ENCODE measurements at regions not wholly inside any gene's neighbourhood (a gene's known extent, or its start where the extent isn't known, plus 50 kb on each side); places are given as distances from the start of the nearest gene placed in this dataset.

DNA sequence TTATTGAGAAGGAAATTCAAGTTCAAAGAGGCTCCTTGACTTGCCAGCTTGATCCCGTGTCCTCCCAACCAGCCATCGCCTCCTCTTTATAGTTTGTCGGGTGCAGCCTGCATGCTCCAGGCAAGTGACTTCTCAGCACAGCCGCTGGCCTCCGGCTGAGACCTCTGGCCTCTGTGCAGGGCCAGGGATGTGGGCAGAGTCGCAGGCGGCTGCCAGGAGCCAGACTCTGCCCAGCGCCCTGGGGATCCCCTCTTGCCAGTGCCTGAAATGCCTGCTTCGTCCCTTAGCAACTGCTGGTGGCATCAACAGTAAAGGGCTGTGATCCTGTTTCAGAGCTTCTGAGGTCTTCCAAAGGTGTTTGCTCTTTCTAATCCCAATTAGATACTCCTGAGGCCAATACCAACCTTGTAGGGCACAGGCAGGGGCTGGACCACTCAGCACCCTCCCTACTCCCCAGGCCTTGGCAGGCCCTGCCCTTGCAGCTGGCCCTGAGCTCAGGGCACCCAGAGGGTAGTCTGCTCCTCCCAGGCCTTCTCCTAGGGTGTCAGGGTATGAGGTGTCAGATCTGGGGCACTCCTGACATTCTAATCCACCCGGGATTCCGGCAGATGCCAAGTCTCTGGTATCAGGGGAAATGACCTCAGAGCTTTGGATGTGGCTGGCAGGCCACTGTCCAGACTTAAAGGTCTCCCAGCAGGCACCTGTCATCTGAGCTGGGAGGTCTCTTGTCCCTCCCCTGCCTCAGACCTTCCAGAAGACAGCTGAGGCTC is 68.0 kb upstream of the SIAH1 start:
- no peak for ATAC-seq
- Histone ChIP-seq H3K4me1 (no peaks in the 10 kb centered on the region), H3K27me3 (no peaks in the 10 kb centered on the region), H3K4me3 (no peak overlapping the region), H3K9me3 (no peaks in the 10 kb centered on the region), H3K27ac (no peak overlapping the region), H3K36me3 (no peaks in the 10 kb centered on the region)
- WGBS, 2 donors (ENCODE audit: low coverage in 1 of 2) = 57% methylated on average over 1 of the region's 11 CpGs; no CpG with 5 or more reads in 1 of the 2 donors
- TF ChIP-seq POLR2AphosphoS5 (IDR thresholded peaks at IDR 0.05) (no peak), EP300 (IDR thresholded peaks at IDR 0.05) (no peak), POLR2A (IDR thresholded peaks at IDR 0.05) (no peak)
- TF ChIP-seq, protein P1, sequence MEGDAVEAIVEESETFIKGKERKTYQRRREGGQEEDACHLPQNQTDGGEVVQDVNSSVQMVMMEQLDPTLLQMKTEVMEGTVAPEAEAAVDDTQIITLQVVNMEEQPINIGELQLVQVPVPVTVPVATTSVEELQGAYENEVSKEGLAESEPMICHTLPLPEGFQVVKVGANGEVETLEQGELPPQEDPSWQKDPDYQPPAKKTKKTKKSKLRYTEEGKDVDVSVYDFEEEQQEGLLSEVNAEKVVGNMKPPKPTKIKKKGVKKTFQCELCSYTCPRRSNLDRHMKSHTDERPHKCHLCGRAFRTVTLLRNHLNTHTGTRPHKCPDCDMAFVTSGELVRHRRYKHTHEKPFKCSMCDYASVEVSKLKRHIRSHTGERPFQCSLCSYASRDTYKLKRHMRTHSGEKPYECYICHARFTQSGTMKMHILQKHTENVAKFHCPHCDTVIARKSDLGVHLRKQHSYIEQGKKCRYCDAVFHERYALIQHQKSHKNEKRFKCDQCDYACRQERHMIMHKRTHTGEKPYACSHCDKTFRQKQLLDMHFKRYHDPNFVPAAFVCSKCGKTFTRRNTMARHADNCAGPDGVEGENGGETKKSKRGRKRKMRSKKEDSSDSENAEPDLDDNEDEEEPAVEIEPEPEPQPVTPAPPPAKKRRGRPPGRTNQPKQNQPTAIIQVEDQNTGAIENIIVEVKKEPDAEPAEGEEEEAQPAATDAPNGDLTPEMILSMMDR (IDR thresholded peaks at IDR 0.05) = no peak

DNA sequence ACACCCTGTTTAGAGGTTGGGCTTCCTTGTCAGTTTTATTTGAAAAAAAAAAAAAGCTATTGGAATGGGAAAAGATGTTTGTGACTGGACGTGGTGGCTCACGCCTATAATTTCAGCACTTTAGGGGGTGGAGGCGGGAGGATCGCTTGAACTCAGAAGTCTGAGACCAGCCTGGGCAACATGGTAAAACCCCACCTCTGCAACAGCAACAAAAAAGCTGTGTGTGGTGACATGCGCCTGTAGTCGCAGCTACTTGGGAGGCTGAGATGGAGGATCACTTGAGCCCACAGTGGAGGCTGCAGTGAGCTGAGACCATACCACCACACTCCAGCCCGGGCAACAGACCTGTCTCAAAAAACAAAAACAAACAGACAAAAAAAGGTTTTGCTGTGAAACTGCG is 66.1 kb upstream of the SIAH1 start:
- Histone ChIP-seq H3K36me3 (no peaks in the 10 kb centered on the region), H3K4me1 (no peaks in the 10 kb centered on the region), H3K9me3 (no peaks in the 10 kb centered on the region), H3K27me3 (no peaks in the 10 kb centered on the region), H3K27ac (no peak overlapping the region), H3K4me3 (no peak overlapping the region)
- WGBS, 2 donors (ENCODE audit: low coverage in 1 of 2) = 91% methylated on average over 5 of the region's 8 CpGs; no CpG with 5 or more reads in 1 of the 2 donors
- no peak for TF ChIP-seq POLR2A (IDR thresholded peaks at IDR 0.05)
- no peak for TF ChIP-seq EP300 (IDR thresholded peaks at IDR 0.05)
- TF ChIP-seq, protein P1 (IDR thresholded peaks at IDR 0.05) = no peak
- no peak for TF ChIP-seq POLR2AphosphoS5 (IDR thresholded peaks at IDR 0.05)
- ATAC-seq = no peak

DNA sequence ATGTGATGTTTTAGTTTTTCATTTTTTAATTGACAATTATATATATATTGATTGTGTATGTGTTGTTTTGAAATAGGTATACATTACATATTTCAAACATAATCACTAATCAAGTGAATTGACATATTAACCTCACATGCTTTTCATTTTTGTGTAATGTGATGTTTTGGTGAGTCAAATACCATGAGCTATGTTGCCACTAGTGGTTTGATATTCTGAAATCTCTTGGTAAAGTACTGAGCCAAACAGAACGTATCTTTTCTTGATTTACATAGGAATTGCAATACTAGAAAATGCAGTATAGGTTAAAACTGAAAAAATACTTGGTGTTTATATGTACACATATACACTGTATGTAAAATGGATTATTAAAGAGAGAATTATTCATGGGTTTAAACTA is 65.2 kb upstream of the SIAH1 start:
- H3K36me3 ChIP-seq = no peaks in the 10 kb centered on the region
- no peak overlapping the region for H3K4me3 ChIP-seq
- no peak overlapping the region for H3K27ac ChIP-seq
- ATAC-seq = no peak
- no peaks in the 10 kb centered on the region for H3K9me3 ChIP-seq
- H3K27me3 ChIP-seq = no peaks in the 10 kb centered on the region
- WGBS, 2 donors (ENCODE audit: low coverage in 1 of 2) = 33 to 58% methylated on average over 1 of the region's 1 CpG
- H3K4me1 ChIP-seq = peaks cover 0 to 2% (median under 1%) of the 10 kb centered on the region in 3 donors
- TF ChIP-seq EP300 (IDR thresholded peaks at IDR 0.05) = no peak
- TF ChIP-seq POLR2AphosphoS5 (IDR thresholded peaks at IDR 0.05) = no peak
- TF ChIP-seq POLR2A (IDR thresholded peaks at IDR 0.05) = no peak
- TF ChIP-seq, protein P1 (IDR thresholded peaks at IDR 0.05) = no peak

DNA sequence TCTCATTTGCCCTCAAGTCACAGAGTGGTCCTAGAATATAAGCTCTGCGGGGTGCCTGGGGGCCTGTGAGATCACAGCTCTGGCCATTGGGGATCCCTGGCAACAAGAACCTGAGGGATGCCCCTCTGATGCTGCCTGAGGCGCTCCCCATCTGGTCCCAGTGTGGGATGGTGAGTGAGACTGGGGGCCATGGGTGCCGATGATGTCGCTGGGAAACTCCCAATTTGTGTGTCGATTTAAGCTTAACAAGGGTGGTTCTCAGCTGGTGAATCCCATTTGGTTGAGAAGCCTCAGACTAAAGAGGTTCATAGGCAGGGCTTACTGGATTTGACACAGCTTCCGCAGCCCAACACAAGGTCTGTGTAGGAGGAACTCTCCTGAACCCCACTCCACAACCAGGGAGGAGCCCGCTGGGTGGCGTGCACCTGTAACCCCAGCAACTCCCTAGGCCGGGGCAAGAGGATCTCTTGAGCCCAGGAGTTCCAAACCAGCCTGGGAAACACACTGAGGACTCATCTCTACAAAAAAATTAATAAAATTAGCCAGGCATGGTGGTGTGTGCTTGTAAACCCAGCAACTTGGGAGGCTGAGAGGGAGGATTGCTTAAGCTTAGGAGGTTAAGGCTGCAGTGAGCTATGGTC is 63.7 kb upstream of the SIAH1 start:
- no peak overlapping the region for H3K4me3 ChIP-seq
- ATAC-seq = no peak
- no peak for TF ChIP-seq POLR2AphosphoS5 (IDR thresholded peaks at IDR 0.05)
- no peak for TF ChIP-seq POLR2A (IDR thresholded peaks at IDR 0.05)
- H3K36me3 ChIP-seq = no peaks in the 10 kb centered on the region
- H3K4me1 ChIP-seq = peaks cover 0 to 16% (median 7%) of the 10 kb centered on the region in 3 donors
- H3K27ac ChIP-seq = no peak overlapping the region
- WGBS, 2 donors (ENCODE audit: low coverage in 1 of 2) = 90 to 94% methylated on average over 2 to 3 of the region's 9 CpGs
- no peaks in the 10 kb centered on the region for H3K27me3 ChIP-seq
- H3K9me3 ChIP-seq = no peaks in the 10 kb centered on the region

DNA sequence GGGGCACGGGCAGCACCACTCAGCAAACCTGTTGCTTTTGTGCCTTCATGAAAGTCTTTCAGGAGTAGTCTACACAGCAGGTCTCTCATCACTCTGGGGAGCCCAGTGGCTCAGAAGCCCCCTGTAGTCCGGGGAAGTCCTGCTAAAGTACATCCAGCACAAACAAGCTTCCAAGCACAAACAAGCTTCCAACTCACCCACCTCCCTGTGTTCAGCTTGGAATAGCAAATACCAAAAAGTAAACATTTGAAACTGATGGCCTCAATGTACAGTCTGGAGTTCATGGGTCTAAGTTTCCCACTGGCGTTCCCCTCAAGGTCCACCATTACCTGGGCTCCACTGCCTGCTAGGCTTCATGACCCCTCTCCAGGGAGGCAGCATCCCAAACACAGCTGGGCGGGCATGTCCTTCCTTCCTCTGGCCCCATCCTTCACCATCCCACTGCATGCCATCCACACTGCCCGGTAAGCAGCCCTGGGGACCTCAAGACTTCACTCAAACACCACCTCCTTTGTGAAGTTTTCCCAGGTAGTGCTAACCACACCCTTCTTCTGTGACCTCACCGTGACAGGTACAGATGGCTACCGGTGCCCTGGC is 62.8 kb upstream of the SIAH1 start:
- TF ChIP-seq POLR2A (IDR thresholded peaks at IDR 0.05) = no peak
- no peak for TF ChIP-seq EP300 (IDR thresholded peaks at IDR 0.05)
- TF ChIP-seq, protein P1 (IDR thresholded peaks at IDR 0.05) = no peak
- TF ChIP-seq POLR2AphosphoS5 (IDR thresholded peaks at IDR 0.05) = no peak
- H3K4me1 ChIP-seq = peaks cover 0 to 17% (median 7%) of the 10 kb centered on the region in 3 donors
- WGBS, 2 donors (ENCODE audit: low coverage in 1 of 2) = 79 to 100% methylated on average over 2 to 5 of the region's 7 CpGs
- H3K4me3 ChIP-seq = no peak overlapping the region
- no peaks in the 10 kb centered on the region for H3K27me3 ChIP-seq
- no peak for ATAC-seq
- H3K27ac ChIP-seq = no peak overlapping the region
- no peaks in the 10 kb centered on the region for H3K9me3 ChIP-seq
- no peaks in the 10 kb centered on the region for H3K36me3 ChIP-seq
